PFSK-1 (cell line): ENCODE measurements at regions not wholly inside any gene's neighbourhood (a gene's known extent, or its start where the extent isn't known, plus 50 kb on each side); places are given as distances from the start of the nearest gene placed in this dataset.

Experiments used
- FOXP2 ChIP-seq: optimal IDR thresholded peaks from 2 replicates; pipeline ENCODE3; 2011; ENCODE audit warnings: borderline replicate concordance, control low read depth, inconsistent platforms; ENCODE audit not compliant: insufficient read depth; ENCODE audit errors: extremely low read length, extremely low read depth
- POLR2AphosphoS5 ChIP-seq: IDR thresholded peaks from 2 replicates; pipeline ENCODE4 v1.6.1; 2012; ENCODE audit warnings: low read depth, mild to moderate bottlenecking, control low read depth, low read length, moderate library complexity
- SIN3A ChIP-seq: IDR thresholded peaks from 2 replicates; pipeline ENCODE4 v1.6.1; 2012; ENCODE audit warnings: mild to moderate bottlenecking, low read length, moderate library complexity, borderline replicate concordance; ENCODE audit not compliant: insufficient read depth
- TAF1 ChIP-seq: IDR thresholded peaks from 2 replicates; pipeline ENCODE4 v1.6.1; 2012; ENCODE audit warnings: low read length, control low read depth, borderline replicate concordance; ENCODE audit not compliant: insufficient read depth
- TF ChIP-seq, protein P1 (sequence below), 2 experiments: IDR thresholded peaks; 2 replicates each; pipeline versions ENCODE4 v1.6.1 to v1.8.0; 2011 to 2012; ENCODE audit warnings: low read depth in 2 of 2, low read length in 2 of 2, control low read depth in 1 of 2, inconsistent platforms in 1 of 2, mild to moderate bottlenecking in 1 of 2, moderate library complexity in 1 of 2; ENCODE audit not compliant: insufficient read depth in 1 of 2

DNA sequence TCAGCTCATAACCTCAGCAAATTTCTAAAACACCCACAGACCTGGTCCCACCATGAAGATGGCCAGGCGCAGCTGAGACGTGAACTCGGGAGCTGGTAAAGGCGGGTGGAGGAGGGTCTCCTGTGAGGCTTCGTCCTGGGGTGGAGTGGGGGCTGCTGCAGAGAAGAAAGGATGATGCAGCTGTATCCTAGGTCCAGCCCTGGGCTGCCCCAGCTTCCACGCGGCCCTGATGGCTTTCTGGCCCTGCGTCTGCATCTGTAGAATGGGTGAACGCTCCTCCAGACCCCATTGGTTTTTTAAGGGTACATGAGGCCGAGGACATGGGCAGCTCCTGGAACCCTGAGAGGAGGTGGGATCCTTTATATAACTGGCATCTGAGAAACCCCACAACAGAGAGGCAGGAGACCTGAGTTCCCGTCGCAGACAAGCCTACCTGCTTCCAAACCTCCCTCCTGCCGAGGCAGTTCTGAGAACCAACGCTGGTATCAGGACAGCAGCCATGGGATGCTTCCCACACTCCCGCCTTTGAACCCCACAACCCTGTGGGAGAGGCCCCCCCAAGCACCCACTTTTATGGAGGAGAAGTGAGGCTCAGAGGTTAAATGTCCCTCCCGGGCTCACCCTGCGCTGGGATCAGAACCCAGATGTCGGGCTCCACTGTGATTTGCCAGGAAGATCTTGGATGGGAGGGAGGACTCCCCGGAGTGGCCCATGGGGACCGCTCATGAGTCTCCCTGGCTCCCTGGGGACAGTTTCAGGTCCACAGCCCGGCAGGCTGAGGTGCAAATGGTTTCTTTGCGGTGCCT lies 55.2 kb upstream of the FGF3 start:
- TF ChIP-seq TAF1 (no peak), POLR2AphosphoS5 (no peak), SIN3A (no peak), FOXP2 (no peak)
- TF ChIP-seq, protein P1, sequence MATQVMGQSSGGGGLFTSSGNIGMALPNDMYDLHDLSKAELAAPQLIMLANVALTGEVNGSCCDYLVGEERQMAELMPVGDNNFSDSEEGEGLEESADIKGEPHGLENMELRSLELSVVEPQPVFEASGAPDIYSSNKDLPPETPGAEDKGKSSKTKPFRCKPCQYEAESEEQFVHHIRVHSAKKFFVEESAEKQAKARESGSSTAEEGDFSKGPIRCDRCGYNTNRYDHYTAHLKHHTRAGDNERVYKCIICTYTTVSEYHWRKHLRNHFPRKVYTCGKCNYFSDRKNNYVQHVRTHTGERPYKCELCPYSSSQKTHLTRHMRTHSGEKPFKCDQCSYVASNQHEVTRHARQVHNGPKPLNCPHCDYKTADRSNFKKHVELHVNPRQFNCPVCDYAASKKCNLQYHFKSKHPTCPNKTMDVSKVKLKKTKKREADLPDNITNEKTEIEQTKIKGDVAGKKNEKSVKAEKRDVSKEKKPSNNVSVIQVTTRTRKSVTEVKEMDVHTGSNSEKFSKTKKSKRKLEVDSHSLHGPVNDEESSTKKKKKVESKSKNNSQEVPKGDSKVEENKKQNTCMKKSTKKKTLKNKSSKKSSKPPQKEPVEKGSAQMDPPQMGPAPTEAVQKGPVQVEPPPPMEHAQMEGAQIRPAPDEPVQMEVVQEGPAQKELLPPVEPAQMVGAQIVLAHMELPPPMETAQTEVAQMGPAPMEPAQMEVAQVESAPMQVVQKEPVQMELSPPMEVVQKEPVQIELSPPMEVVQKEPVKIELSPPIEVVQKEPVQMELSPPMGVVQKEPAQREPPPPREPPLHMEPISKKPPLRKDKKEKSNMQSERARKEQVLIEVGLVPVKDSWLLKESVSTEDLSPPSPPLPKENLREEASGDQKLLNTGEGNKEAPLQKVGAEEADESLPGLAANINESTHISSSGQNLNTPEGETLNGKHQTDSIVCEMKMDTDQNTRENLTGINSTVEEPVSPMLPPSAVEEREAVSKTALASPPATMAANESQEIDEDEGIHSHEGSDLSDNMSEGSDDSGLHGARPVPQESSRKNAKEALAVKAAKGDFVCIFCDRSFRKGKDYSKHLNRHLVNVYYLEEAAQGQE (IDR thresholded peaks at IDR 0.05; ENCODE audit: insufficient read depth in 1 of 2, low read depth in 2 of 2, low read length in 2 of 2): no peak
